Prostate gland (tissue), 2 donors: ENCODE measurements at regions not wholly inside any gene's neighbourhood (a gene's known extent, or its start where the extent isn't known, plus 50 kb on each side); places are given as distances from the start of the nearest gene placed in this dataset.

Experiments
- POLR2A ChIP-seq: fragments of 450-650 bp; IDR thresholded peaks from one replicate; pipeline ENCODE4 v1.6.1; 2016; ENCODE audit warnings: antibody characterized with exemption, mild to moderate bottlenecking
- POLR2AphosphoS5 ChIP-seq: sonication (generic); formaldehyde crosslinking; IDR thresholded peaks from one replicate; pipeline ENCODE4 v1.6.1; 2017; ENCODE audit warnings: antibody characterized with exemption
- TF ChIP-seq, protein P1 (sequence below), 4 experiments: fragments of 200-600 bp in 2 of 4; fragments of 450-650 bp in 2 of 4; sonication (generic) in 2 of 4; IDR thresholded peaks; 1 replicate in 3 of 4; 2 replicates in 1 of 4; pipeline ENCODE4 v1.5.1; 2016 to 2019; ENCODE audit warnings: antibody characterized with exemption in 4 of 4, mild to moderate bottlenecking in 2 of 4, moderate library complexity in 2 of 4

DNA sequence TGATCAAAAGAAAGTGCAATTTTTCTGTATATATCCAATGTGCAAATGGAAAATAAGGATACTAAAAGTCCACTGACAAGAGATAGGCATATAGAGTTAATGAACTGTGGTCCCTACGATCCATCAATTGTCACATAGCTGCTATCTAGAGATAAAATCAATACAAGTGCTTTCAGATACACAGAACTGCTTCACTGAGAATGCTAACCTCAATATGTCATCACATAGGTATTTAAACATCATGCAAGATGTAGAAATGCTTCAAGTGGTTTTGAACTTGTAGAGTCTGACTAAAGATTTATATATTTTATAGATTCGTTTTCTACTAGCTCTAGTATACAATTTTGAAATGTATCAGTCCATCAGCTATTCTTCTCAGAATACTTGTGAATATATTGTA lies 1604.7 kb downstream of the PLA2G4A start:
- TF ChIP-seq, protein P1, sequence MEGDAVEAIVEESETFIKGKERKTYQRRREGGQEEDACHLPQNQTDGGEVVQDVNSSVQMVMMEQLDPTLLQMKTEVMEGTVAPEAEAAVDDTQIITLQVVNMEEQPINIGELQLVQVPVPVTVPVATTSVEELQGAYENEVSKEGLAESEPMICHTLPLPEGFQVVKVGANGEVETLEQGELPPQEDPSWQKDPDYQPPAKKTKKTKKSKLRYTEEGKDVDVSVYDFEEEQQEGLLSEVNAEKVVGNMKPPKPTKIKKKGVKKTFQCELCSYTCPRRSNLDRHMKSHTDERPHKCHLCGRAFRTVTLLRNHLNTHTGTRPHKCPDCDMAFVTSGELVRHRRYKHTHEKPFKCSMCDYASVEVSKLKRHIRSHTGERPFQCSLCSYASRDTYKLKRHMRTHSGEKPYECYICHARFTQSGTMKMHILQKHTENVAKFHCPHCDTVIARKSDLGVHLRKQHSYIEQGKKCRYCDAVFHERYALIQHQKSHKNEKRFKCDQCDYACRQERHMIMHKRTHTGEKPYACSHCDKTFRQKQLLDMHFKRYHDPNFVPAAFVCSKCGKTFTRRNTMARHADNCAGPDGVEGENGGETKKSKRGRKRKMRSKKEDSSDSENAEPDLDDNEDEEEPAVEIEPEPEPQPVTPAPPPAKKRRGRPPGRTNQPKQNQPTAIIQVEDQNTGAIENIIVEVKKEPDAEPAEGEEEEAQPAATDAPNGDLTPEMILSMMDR (IDR thresholded peaks at IDR 0.05), result no peak
- TF ChIP-seq POLR2A, result no peak
- no peak for TF ChIP-seq POLR2AphosphoS5
